SK-N-SH (cell line): ENCODE measurements at regions not wholly inside any gene's neighbourhood (a gene's known extent, or its start where the extent isn't known, plus 50 kb on each side); places are given as distances from the start of the nearest gene placed in this dataset.
"Not testable (repeated sequence)": the region's sequence is repeated elsewhere in the genome, so short reads cannot be mapped to it uniquely, and the experiment has no call there.

Experiments
- CTCF ChIA-PET: fragments of 300-600, 350-600 bp; formaldehyde crosslinking; extraction: SDS; loops from one replicate; lab custom pipeline; 2021; lab: Yijun Ruan, JAX
- POLR2A ChIA-PET: fragments of 350-600 bp; sonication (Branson Sonifier 250); formaldehyde crosslinking; extraction: SDS; loops from one replicate; lab custom pipeline; 2020; ENCODE audit warnings: antibody characterized with exemption, inconsistent platforms; lab: Yijun Ruan, JAX
- DNase-seq: peaks from one replicate; pipeline ENCODE4 v3.0.0; 2012
- H2AFZ ChIP-seq: fragments of 200-600 bp; sonication (generic); 2 replicates; pipeline ENCODE4 v1.8.1; 2016; ENCODE audit warnings: antibody characterized with exemption, mild to moderate bottlenecking, low read depth
- H3F3A ChIP-seq: fragments of 200-600 bp; sonication (generic); replicated peaks from 2 replicates; pipeline ENCODE3; 2016; ENCODE audit warnings: antibody characterized with exemption, mild to moderate bottlenecking; ENCODE audit not compliant: insufficient read depth
- H3K27ac ChIP-seq, 2 experiments: fragments of 200-500 bp in 1 of 2; fragments of 200-600 bp in 1 of 2; sonication (Bioruptor generic) in 1 of 2; sonication (generic), shearing (Covaris generic) in 1 of 2; 2 replicates each; pipeline versions ENCODE4 v1.5.1 to v1.6.1; 2014 to 2016; ENCODE audit warnings: low read depth in 2 of 2, inconsistent platforms in 1 of 2, low read length in 1 of 2, mild to moderate bottlenecking in 1 of 2, mixed read lengths in 1 of 2
- H3K27me3 ChIP-seq: fragments of 200-600 bp; sonication (generic), shearing (Covaris generic); 2 replicates; pipeline ENCODE4 v1.6.1; 2016; ENCODE audit warnings: mixed run types; ENCODE audit not compliant: insufficient read depth
- H3K36me3 ChIP-seq, 2 experiments: fragments of 200-500 bp in 1 of 2; fragments of 200-600 bp in 1 of 2; sonication (Bioruptor generic) in 1 of 2; sonication (generic) in 1 of 2; replicated peaks in 1 of 2; 2 replicates each; pipeline versions ENCODE3 to v1.5.1; 2014 to 2016; ENCODE audit warnings: low read length in 1 of 2, mild to moderate bottlenecking in 1 of 2; ENCODE audit not compliant: insufficient read depth in 2 of 2, control insufficient read depth in 1 of 2
- H3K4me1 ChIP-seq, 2 experiments: fragments of 200-500 bp in 1 of 2; fragments of 200-600 bp in 1 of 2; sonication (Bioruptor generic) in 1 of 2; sonication (generic), shearing (Covaris generic) in 1 of 2; 2 replicates each; pipeline versions ENCODE4 v1.5.1 to v1.6.1; 2014 to 2016; ENCODE audit warnings: low read depth in 1 of 2, low read length in 1 of 2, mixed run types in 1 of 2; ENCODE audit not compliant: insufficient read depth in 2 of 2, control insufficient read depth in 1 of 2
- H3K4me2 ChIP-seq: fragments of 200-600 bp; sonication (generic), shearing (Covaris generic); 2 replicates; pipeline ENCODE4 v1.6.1; 2017; ENCODE audit warnings: mixed run types
- H3K4me3 ChIP-seq, 2 experiments: fragments of 200-500 bp in 1 of 2; fragments of 200-600 bp in 1 of 2; sonication (Bioruptor generic) in 1 of 2; sonication (generic), shearing (Covaris generic) in 1 of 2; 2 replicates each; pipeline versions ENCODE4 v1.5.1 to v1.8.1; 2014 to 2016; ENCODE audit warnings: low read depth in 2 of 2, inconsistent platforms in 1 of 2, low read length in 1 of 2, mild to moderate bottlenecking in 1 of 2, mixed read lengths in 1 of 2, moderate library complexity in 1 of 2
- H3K79me2 ChIP-seq: fragments of 200-600 bp; sonication (generic); 2 replicates; pipeline ENCODE4 v1.8.1; 2017; ENCODE audit warnings: mild to moderate bottlenecking; ENCODE audit not compliant: insufficient read depth
- H3K9ac ChIP-seq: fragments of 200-600 bp; sonication (generic); 2 replicates; pipeline ENCODE4 v1.6.1; 2017; ENCODE audit warnings: mixed run types
- H3K9me2 ChIP-seq: fragments of 200-600 bp; sonication (generic); 2 replicates; pipeline ENCODE4 v1.6.1; 2017; ENCODE audit warnings: mixed run types
- H3K9me3 ChIP-seq: fragments of 200-600 bp; sonication (generic); 2 replicates; pipeline ENCODE4 v1.6.1; 2017; ENCODE audit warnings: mixed run types, mild to moderate bottlenecking, moderate library complexity
- H4K20me1 ChIP-seq: fragments of 200-600 bp; sonication (generic); 2 replicates; pipeline ENCODE4 v1.6.1; 2017; ENCODE audit warnings: mild to moderate bottlenecking, mixed run types; ENCODE audit not compliant: insufficient read depth
- RAD21 ChIP-seq: IDR thresholded peaks from 2 replicates; pipeline ENCODE4 v1.6.1; 2012; ENCODE audit warnings: mild to moderate bottlenecking, low read length
- whole genome bisulfite sequencing: methylation state at CpG from one replicate; pipeline ENCODE4 v1.1.6; 2017; ENCODE audit warnings: low lambda C conversion rate; 5-methylcytosine and 5-hydroxymethylcytosine counted together

- POLR2A ChIA-PET, H4K20me1 ChIP-seq, H3K4me3 ChIP-seq, DNase-seq, H3K36me3 ChIP-seq, H3K27ac ChIP-seq, H2AFZ ChIP-seq, H3K4me2 ChIP-seq, H3K4me1 ChIP-seq, H3K9me3 ChIP-seq, H3K27me3 ChIP-seq, H3K9me2 ChIP-seq, H3K9ac ChIP-seq, H3K79me2 ChIP-seq, CTCF ChIA-PET, H3F3A ChIP-seq: not testable (repeated sequence)
- WGBS, result 4% methylated on average over 4 of the region's 26 CpGs
Measured at GRCh38 chr21:13825218-13825778, 215.7 kb downstream of the POTED start.

- H3K79me2 ChIP-seq, result not testable (repeated sequence)
Measured at GRCh38 chr21:13820286-13820685, 210.7 kb downstream of the POTED start.

GRCh38 chr21:13812191-13812590 lies 202.6 kb downstream of the POTED start:
- H3K4me1 ChIP-seq, H3K79me2 ChIP-seq, H3K27me3 ChIP-seq, H3K9me2 ChIP-seq, CTCF ChIA-PET, H3K4me3 ChIP-seq, H3K27ac ChIP-seq, POLR2A ChIA-PET, H3K36me3 ChIP-seq, DNase-seq, H2AFZ ChIP-seq, H3F3A ChIP-seq, H3K9ac ChIP-seq, H3K9me3 ChIP-seq, H3K4me2 ChIP-seq, H4K20me1 ChIP-seq: not testable (repeated sequence)
- 0% methylated on average over 2 of the region's 2 CpGs for WGBS

More at GRCh38 chr21:13820286-13820685, 210.7 kb downstream of the POTED start:
- CTCF ChIA-PET, H3K9ac ChIP-seq, H3K36me3 ChIP-seq, H3K9me2 ChIP-seq, H3K9me3 ChIP-seq, H3K4me1 ChIP-seq, H3K4me3 ChIP-seq, H3K27ac ChIP-seq, H3K4me2 ChIP-seq, DNase-seq, H2AFZ ChIP-seq, H4K20me1 ChIP-seq, POLR2A ChIA-PET, H3K27me3 ChIP-seq, H3F3A ChIP-seq: not testable (repeated sequence)
- WGBS, result 21% methylated on average over 3 of the region's 4 CpGs

GRCh38 chr21:13810559-13810958 lies 201.0 kb downstream of the POTED start:
- H3F3A ChIP-seq, DNase-seq, POLR2A ChIA-PET, H3K9me3 ChIP-seq, H3K27ac ChIP-seq, H3K4me3 ChIP-seq, H3K4me1 ChIP-seq, H3K9me2 ChIP-seq, H3K4me2 ChIP-seq, H4K20me1 ChIP-seq, H3K9ac ChIP-seq, H3K79me2 ChIP-seq, CTCF ChIA-PET, H2AFZ ChIP-seq, H3K27me3 ChIP-seq, H3K36me3 ChIP-seq: not testable (repeated sequence)

- H3K27me3 ChIP-seq, POLR2A ChIA-PET, H4K20me1 ChIP-seq, H3K27ac ChIP-seq, H3F3A ChIP-seq: not testable (repeated sequence)
- peak; percentile 41; the same call in 1 of the 2 replicates for TF ChIP-seq RAD21
- TF ChIP-seq, all 33 proteins: peak for 1; not testable (repeated sequence) for 32
- H3K4me3 ChIP-seq, H3K79me2 ChIP-seq, CTCF ChIA-PET, H3K9me2 ChIP-seq, H3K9ac ChIP-seq, H3K9me3 ChIP-seq, H3K4me2 ChIP-seq, H3K4me1 ChIP-seq, H2AFZ ChIP-seq, H3K36me3 ChIP-seq: not testable (repeated sequence)
- DNase-seq, result peak; percentile 22
- WGBS, result 0% methylated on average over 1 of the region's 7 CpGs
Measured at GRCh38 chr21:13806444-13806843, 196.9 kb downstream of the POTED start.

- 19% methylated on average over 7 of the region's 7 CpGs for WGBS
- POLR2A ChIA-PET, result not testable (repeated sequence)
Measured at GRCh38 chr21:13802757-13803156, 193.2 kb downstream of the POTED start.

More at GRCh38 chr21:13802757-13803156, 193.2 kb downstream of the POTED start:
- H3K4me2 ChIP-seq, CTCF ChIA-PET, H3K27ac ChIP-seq, H3K27me3 ChIP-seq, H2AFZ ChIP-seq, H3K4me1 ChIP-seq, H3K9ac ChIP-seq, H4K20me1 ChIP-seq, H3K36me3 ChIP-seq, DNase-seq, H3K4me3 ChIP-seq, H3K79me2 ChIP-seq, H3K9me2 ChIP-seq, H3K9me3 ChIP-seq, H3F3A ChIP-seq: not testable (repeated sequence)
